ENCODE measurements at regions not wholly inside any gene's neighbourhood (a gene's known extent, or its start where the extent isn't known, plus 50 kb on each side); places are given as distances from the start of the nearest gene placed in this dataset.

DNA sequence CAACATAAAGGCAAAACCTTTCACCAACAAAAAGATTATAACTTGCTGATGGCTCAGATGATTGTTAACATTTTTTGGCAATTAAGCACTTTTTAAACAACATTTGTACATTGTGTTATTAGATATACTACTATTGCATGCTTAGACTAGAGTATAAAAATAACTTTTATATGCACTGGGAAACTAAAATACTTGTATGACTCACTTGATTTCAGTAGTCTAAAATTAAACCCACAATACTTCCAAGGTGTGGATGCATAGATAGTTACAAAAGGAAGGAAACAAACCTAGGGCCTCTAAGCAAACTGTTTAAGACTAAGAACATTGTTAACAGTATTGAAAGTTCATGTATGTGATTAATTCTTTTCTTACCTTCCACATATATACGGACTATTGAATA, 1521.5 kb downstream of the OTOL1 start:
- no peaks in the 10 kb centered on the region for H3K27me3 ChIP-seq (ENCODE audit: control insufficient read depth in 2 of 2, insufficient read depth in 2 of 2, low read length in 2 of 2)
- no TSS peak for BruUV-seq (replicated peaks)
- DNase-seq (ENCODE audit: extremely low read depth in 1 of 4, low spot score in 3 of 4) (no peak), FAIRE-seq (no peak), ATAC-seq (no peak)
- no peaks in the 10 kb centered on the region; the same call in 1 of the 2 replicates for H3K9me3 ChIP-seq (replicated peaks; ENCODE audit: control insufficient read depth, insufficient read depth, low read depth, low read length)
- no peaks in the 10 kb centered on the region for H3K79me2 ChIP-seq (ENCODE audit: control insufficient read depth, insufficient read depth, low read length)
- no peak for TF ChIP-seq KLF13 (tag; IDR thresholded peaks at IDR 0.05; ENCODE audit: borderline replicate concordance, low read depth)
- TF ChIP-seq ZNF561 (CRISPR knock-in tag; conservative IDR thresholded peaks at IDR 0.05), result no peak
- TF ChIP-seq PRMT5 (CRISPR knock-in tag; IDR thresholded peaks at IDR 0.05), result no peak
- no peak for TF ChIP-seq ZFP1 (CRISPR knock-in tag; IDR thresholded peaks at IDR 0.05)
- no peak for TF ChIP-seq TBP (optimal IDR thresholded peaks at IDR 0.05; ENCODE audit: low read depth, low read length)
- no peak overlapping the region for H3K4me2 ChIP-seq (ENCODE audit: insufficient read depth, low read length)
- no peak overlapping the region for H2AFZ ChIP-seq (ENCODE audit: low read depth, low read length)
- no peak overlapping the region for H3K27ac ChIP-seq (ENCODE audit: extremely low read depth, low read depth, low read length)
- H3K4me1 ChIP-seq (replicated peaks in 1 of 2; ENCODE audit: control insufficient read depth in 2 of 2, insufficient read depth in 2 of 2, low read length in 2 of 2), result no peaks in the 10 kb centered on the region
- 0% methylated on average over 1 of the region's 1 CpG for WGBS (ENCODE audit: insufficient coverage, low coverage, missing lambda C conversion rate)
- no peaks in the 10 kb centered on the region for H3K36me3 ChIP-seq (ENCODE audit: control insufficient read depth, insufficient read depth, low read length)
- CTCF ChIA-PET (ENCODE audit: low intra/inter-chr PET ratio), result no interaction called here
- H3K9ac ChIP-seq (ENCODE audit: insufficient read depth in 1 of 2, low read depth in 2 of 2, low read length in 2 of 2), result no peak overlapping the region
- H3K9me1 ChIP-seq (ENCODE audit: control insufficient read depth, insufficient read depth, low read length), result no peaks in the 10 kb centered on the region
- H4K20me1 ChIP-seq (replicated peaks; ENCODE audit: control insufficient read depth, insufficient read depth, low read length), result no peaks in the 10 kb centered on the region
- no peak overlapping the region for H3K4me3 ChIP-seq
- intact Hi-C loops (cut with micrococcal nuclease), result no loop called here
- POLR2A ChIA-PET, result no interaction called here
- in situ Hi-C loops (cut with MboI), result no loop called here

DNA sequence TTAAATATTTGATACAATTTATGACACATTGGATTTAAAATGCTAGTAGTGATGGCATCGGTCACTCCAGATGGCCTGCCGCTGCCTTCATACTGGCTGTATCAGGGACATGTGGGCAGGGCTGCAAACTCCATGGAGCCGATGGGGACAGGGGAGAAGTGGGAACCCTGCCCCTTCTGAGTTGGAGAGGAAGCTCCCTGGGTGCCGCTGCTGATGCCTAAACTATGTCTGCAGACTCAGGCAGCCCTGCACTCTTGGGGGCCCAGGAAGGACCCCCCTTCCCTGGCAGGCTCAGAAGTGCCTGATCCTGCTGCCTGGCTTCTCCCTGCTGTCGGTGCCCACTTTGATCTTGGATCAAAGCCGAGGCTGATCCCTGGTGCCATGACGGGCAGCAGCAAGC, 1522.1 kb downstream of the OTOL1 start:
- ChIA-PET POLR2A (no interaction called here), CTCF (ENCODE audit: low intra/inter-chr PET ratio) (no interaction called here)
- Histone ChIP-seq H3K4me2 (ENCODE audit: insufficient read depth, low read length) (no peak overlapping the region), H4K20me1 (replicated peaks; ENCODE audit: control insufficient read depth, insufficient read depth, low read length) (no peaks in the 10 kb centered on the region), H3K9me3 (replicated peaks; ENCODE audit: control insufficient read depth, insufficient read depth, low read depth, low read length) (no peaks in the 10 kb centered on the region; the same call in 1 of the 2 replicates), H3K36me3 (ENCODE audit: control insufficient read depth, insufficient read depth, low read length) (no peaks in the 10 kb centered on the region), H3K79me2 (ENCODE audit: control insufficient read depth, insufficient read depth, low read length) (no peaks in the 10 kb centered on the region), H3K4me3 (no peak overlapping the region), H2AFZ (ENCODE audit: low read depth, low read length) (no peak overlapping the region), H3K27ac (ENCODE audit: extremely low read depth, low read depth, low read length) (no peak overlapping the region), H3K4me1 (replicated peaks in 1 of 2; ENCODE audit: control insufficient read depth in 2 of 2, insufficient read depth in 2 of 2, low read length in 2 of 2) (no peaks in the 10 kb centered on the region), H3K9ac (ENCODE audit: insufficient read depth in 1 of 2, low read depth in 2 of 2, low read length in 2 of 2) (no peak overlapping the region), H3K9me1 (ENCODE audit: control insufficient read depth, insufficient read depth, low read length) (no peaks in the 10 kb centered on the region), H3K27me3 (ENCODE audit: control insufficient read depth in 2 of 2, insufficient read depth in 2 of 2, low read length in 2 of 2) (no peaks in the 10 kb centered on the region)
- intact Hi-C loops (cut with micrococcal nuclease) (no loop called here), in situ Hi-C loops (cut with MboI) (no loop called here)
- FAIRE-seq (no peak), DNase-seq (ENCODE audit: extremely low read depth in 1 of 4, low spot score in 3 of 4) (no peak), ATAC-seq (no peak)
- WGBS (ENCODE audit: insufficient coverage, low coverage, missing lambda C conversion rate), result 3% methylated on average over 5 of the region's 7 CpGs
- BruUV-seq (replicated peaks), result no TSS peak
- TF ChIP-seq, protein P1, sequence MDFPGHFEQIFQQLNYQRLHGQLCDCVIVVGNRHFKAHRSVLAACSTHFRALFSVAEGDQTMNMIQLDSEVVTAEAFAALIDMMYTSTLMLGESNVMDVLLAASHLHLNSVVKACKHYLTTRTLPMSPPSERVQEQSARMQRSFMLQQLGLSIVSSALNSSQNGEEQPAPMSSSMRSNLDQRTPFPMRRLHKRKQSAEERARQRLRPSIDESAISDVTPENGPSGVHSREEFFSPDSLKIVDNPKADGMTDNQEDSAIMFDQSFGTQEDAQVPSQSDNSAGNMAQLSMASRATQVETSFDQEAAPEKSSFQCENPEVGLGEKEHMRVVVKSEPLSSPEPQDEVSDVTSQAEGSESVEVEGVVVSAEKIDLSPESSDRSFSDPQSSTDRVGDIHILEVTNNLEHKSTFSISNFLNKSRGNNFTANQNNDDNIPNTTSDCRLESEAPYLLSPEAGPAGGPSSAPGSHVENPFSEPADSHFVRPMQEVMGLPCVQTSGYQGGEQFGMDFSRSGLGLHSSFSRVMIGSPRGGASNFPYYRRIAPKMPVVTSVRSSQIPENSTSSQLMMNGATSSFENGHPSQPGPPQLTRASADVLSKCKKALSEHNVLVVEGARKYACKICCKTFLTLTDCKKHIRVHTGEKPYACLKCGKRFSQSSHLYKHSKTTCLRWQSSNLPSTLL (IDR thresholded peaks at IDR 0.05), result no peak
- TF ChIP-seq, protein P2, sequence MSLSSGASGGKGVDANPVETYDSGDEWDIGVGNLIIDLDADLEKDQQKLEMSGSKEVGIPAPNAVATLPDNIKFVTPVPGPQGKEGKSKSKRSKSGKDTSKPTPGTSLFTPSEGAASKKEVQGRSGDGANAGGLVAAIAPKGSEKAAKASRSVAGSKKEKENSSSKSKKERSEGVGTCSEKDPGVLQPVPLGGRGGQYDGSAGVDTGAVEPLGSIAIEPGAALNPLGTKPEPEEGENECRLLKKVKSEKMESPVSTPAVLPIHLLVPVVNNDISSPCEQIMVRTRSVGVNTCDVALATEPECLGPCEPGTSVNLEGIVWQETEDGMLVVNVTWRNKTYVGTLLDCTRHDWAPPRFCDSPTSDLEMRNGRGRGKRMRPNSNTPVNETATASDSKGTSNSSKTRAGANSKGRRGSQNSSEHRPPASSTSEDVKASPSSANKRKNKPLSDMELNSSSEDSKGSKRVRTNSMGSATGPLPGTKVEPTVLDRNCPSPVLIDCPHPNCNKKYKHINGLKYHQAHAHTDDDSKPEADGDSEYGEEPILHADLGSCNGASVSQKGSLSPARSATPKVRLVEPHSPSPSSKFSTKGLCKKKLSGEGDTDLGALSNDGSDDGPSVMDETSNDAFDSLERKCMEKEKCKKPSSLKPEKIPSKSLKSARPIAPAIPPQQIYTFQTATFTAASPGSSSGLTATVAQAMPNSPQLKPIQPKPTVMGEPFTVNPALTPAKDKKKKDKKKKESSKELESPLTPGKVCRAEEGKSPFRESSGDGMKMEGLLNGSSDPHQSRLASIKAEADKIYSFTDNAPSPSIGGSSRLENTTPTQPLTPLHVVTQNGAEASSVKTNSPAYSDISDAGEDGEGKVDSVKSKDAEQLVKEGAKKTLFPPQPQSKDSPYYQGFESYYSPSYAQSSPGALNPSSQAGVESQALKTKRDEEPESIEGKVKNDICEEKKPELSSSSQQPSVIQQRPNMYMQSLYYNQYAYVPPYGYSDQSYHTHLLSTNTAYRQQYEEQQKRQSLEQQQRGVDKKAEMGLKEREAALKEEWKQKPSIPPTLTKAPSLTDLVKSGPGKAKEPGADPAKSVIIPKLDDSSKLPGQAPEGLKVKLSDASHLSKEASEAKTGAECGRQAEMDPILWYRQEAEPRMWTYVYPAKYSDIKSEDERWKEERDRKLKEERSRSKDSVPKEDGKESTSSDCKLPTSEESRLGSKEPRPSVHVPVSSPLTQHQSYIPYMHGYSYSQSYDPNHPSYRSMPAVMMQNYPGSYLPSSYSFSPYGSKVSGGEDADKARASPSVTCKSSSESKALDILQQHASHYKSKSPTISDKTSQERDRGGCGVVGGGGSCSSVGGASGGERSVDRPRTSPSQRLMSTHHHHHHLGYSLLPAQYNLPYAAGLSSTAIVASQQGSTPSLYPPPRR (CRISPR knock-in tag; IDR thresholded peaks at IDR 0.05; ENCODE audit: borderline replicate concordance), result no peak
- TF ChIP-seq, protein P3, sequence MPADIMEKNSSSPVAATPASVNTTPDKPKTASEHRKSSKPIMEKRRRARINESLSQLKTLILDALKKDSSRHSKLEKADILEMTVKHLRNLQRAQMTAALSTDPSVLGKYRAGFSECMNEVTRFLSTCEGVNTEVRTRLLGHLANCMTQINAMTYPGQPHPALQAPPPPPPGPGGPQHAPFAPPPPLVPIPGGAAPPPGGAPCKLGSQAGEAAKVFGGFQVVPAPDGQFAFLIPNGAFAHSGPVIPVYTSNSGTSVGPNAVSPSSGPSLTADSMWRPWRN (IDR thresholded peaks at IDR 0.05; ENCODE audit: low read depth), result no peak
